ENCODE measurements at regions not wholly inside any gene's neighbourhood (a gene's known extent, or its start where the extent isn't known, plus 50 kb on each side); places are given as distances from the start of the nearest gene placed in this dataset.

- DNase-seq = no peak
- H3K9me3 Mint-ChIP-seq = no peaks in the 10 kb centered on the region
- peaks cover 9% of the 10 kb centered on the region for H3K4me1 Mint-ChIP-seq (ENCODE audit: low read depth)
- peaks cover 4% of the 10 kb centered on the region for H3K27me3 Mint-ChIP-seq
- no peak overlapping the region for H3K27ac Mint-ChIP-seq
- no peak overlapping the region for H3K4me3 Mint-ChIP-seq
- no peaks in the 10 kb centered on the region for H3K36me3 Mint-ChIP-seq (ENCODE audit: low read depth)
These were observed 70.8 kb upstream of the RPS23 start for GRCh38 chr5:82348784-82349425.

GRCh38 chr5:82347201-82347865, 69.2 kb upstream of the RPS23 start:
- Mint-ChIP-seq H3K4me3 (no peak overlapping the region), H3K27me3 (peaks cover 12% of the 10 kb centered on the region), H3K9me3 (no peaks in the 10 kb centered on the region), H3K4me1 (ENCODE audit: low read depth) (peaks cover 6% of the 10 kb centered on the region), H3K27ac (no peak overlapping the region), H3K36me3 (ENCODE audit: low read depth) (no peaks in the 10 kb centered on the region)
- DNase-seq = no peak

GRCh38 chr5:82346399-82347165, 68.4 kb upstream of the RPS23 start:
- Mint-ChIP-seq H3K27ac (no peak overlapping the region), H3K36me3 (ENCODE audit: low read depth) (no peaks in the 10 kb centered on the region), H3K4me3 (no peak overlapping the region), H3K9me3 (no peaks in the 10 kb centered on the region), H3K4me1 (ENCODE audit: low read depth) (peaks cover 6% of the 10 kb centered on the region), H3K27me3 (peaks cover 16% of the 10 kb centered on the region)
- no peak for DNase-seq

GRCh38 chr5:82345108-82345507, 67.0 kb upstream of the RPS23 start:
- Mint-ChIP-seq H3K9me3 (no peaks in the 10 kb centered on the region), H3K4me1 (ENCODE audit: low read depth) (peaks cover 6% of the 10 kb centered on the region), H3K4me3 (no peak overlapping the region), H3K27me3 (peaks cover 29% of the 10 kb centered on the region), H3K27ac (no peak overlapping the region), H3K36me3 (ENCODE audit: low read depth) (no peaks in the 10 kb centered on the region)
- no peak for DNase-seq

GRCh38 chr5:82341325-82341724, 63.2 kb upstream of the RPS23 start:
- Mint-ChIP-seq H3K4me3 (no peak overlapping the region), H3K9me3 (no peaks in the 10 kb centered on the region), H3K36me3 (ENCODE audit: low read depth) (no peaks in the 10 kb centered on the region), H3K4me1 (ENCODE audit: low read depth) (no peaks in the 10 kb centered on the region), H3K27ac (no peak overlapping the region), H3K27me3 (peaks cover 40% of the 10 kb centered on the region)
- DNase-seq = no peak

- H3K27ac Mint-ChIP-seq = no peak overlapping the region
- no peak for DNase-seq
- no peak overlapping the region for H3K4me3 Mint-ChIP-seq
- H3K27me3 Mint-ChIP-seq = peaks cover 40% of the 10 kb centered on the region
- H3K9me3 Mint-ChIP-seq = no peaks in the 10 kb centered on the region
- no peaks in the 10 kb centered on the region for H3K4me1 Mint-ChIP-seq (ENCODE audit: low read depth)
- no peaks in the 10 kb centered on the region for H3K36me3 Mint-ChIP-seq (ENCODE audit: low read depth)
These were observed 62.6 kb upstream of the RPS23 start for GRCh38 chr5:82340799-82341198.

GRCh38 chr5:82339792-82340191, 61.6 kb upstream of the RPS23 start:
- Mint-ChIP-seq H3K36me3 (ENCODE audit: low read depth) (no peaks in the 10 kb centered on the region), H3K9me3 (no peaks in the 10 kb centered on the region), H3K27ac (no peak overlapping the region), H3K4me3 (no peak overlapping the region), H3K27me3 (peaks cover 38% of the 10 kb centered on the region), H3K4me1 (ENCODE audit: low read depth) (no peaks in the 10 kb centered on the region)
- no peak for DNase-seq

- DNase-seq = no peak
- Mint-ChIP-seq H3K36me3 (ENCODE audit: low read depth) (no peaks in the 10 kb centered on the region), H3K4me3 (no peak overlapping the region), H3K9me3 (no peaks in the 10 kb centered on the region), H3K4me1 (ENCODE audit: low read depth) (no peaks in the 10 kb centered on the region), H3K27me3 (peaks cover 36% of the 10 kb centered on the region), H3K27ac (no peak overlapping the region)
These were observed 60.7 kb upstream of the RPS23 start for GRCh38 chr5:82338771-82339373.

- no peaks in the 10 kb centered on the region for H3K9me3 Mint-ChIP-seq
- no peaks in the 10 kb centered on the region for H3K36me3 Mint-ChIP-seq (ENCODE audit: low read depth)
- peaks cover 28% of the 10 kb centered on the region for H3K27me3 Mint-ChIP-seq
- no peak for DNase-seq
- H3K4me3 Mint-ChIP-seq = no peak overlapping the region
- no peak overlapping the region for H3K27ac Mint-ChIP-seq
- no peaks in the 10 kb centered on the region for H3K4me1 Mint-ChIP-seq (ENCODE audit: low read depth)
These were observed 58.8 kb upstream of the RPS23 start for GRCh38 chr5:82336959-82337351.

GRCh38 chr5:82336226-82336958, 58.2 kb upstream of the RPS23 start:
- Mint-ChIP-seq H3K27ac (no peak overlapping the region), H3K4me1 (ENCODE audit: low read depth) (no peaks in the 10 kb centered on the region), H3K4me3 (no peak overlapping the region), H3K9me3 (no peaks in the 10 kb centered on the region), H3K36me3 (ENCODE audit: low read depth) (no peaks in the 10 kb centered on the region), H3K27me3 (peaks cover 23% of the 10 kb centered on the region)
- DNase-seq = no peak

GRCh38 chr5:82335806-82336205, 57.7 kb upstream of the RPS23 start:
- H3K9me3 Mint-ChIP-seq = no peaks in the 10 kb centered on the region
- DNase-seq = no peak
- H3K27me3 Mint-ChIP-seq = peaks cover 18% of the 10 kb centered on the region
- no peaks in the 10 kb centered on the region for H3K36me3 Mint-ChIP-seq (ENCODE audit: low read depth)
- no peaks in the 10 kb centered on the region for H3K4me1 Mint-ChIP-seq (ENCODE audit: low read depth)
- no peak overlapping the region for H3K4me3 Mint-ChIP-seq
- H3K27ac Mint-ChIP-seq = no peak overlapping the region

- no peak for DNase-seq
- Mint-ChIP-seq H3K36me3 (ENCODE audit: low read depth) (no peaks in the 10 kb centered on the region), H3K27me3 (peaks cover 8% of the 10 kb centered on the region), H3K9me3 (no peaks in the 10 kb centered on the region), H3K4me3 (no peak overlapping the region), H3K4me1 (ENCODE audit: low read depth) (no peaks in the 10 kb centered on the region), H3K27ac (no peak overlapping the region)
These were observed 56.7 kb upstream of the RPS23 start for GRCh38 chr5:82334856-82335255.

- H3K4me3 Mint-ChIP-seq = no peak overlapping the region
- H3K4me1 Mint-ChIP-seq (ENCODE audit: low read depth) = no peaks in the 10 kb centered on the region
- peaks cover 5% of the 10 kb centered on the region for H3K27me3 Mint-ChIP-seq
- no peak overlapping the region for H3K27ac Mint-ChIP-seq
- H3K36me3 Mint-ChIP-seq (ENCODE audit: low read depth) = no peaks in the 10 kb centered on the region
- no peak for DNase-seq
- H3K9me3 Mint-ChIP-seq = no peaks in the 10 kb centered on the region
These were observed 56.0 kb upstream of the RPS23 start for GRCh38 chr5:82334085-82334692.
